Colon (tissue), 2 donors: ENCODE measurements at regions not wholly inside any gene's neighbourhood (a gene's known extent, or its start where the extent isn't known, plus 50 kb on each side); places are given as distances from the start of the nearest gene placed in this dataset.
"Not testable (repeated sequence)": the region's sequence is repeated elsewhere in the genome, so short reads cannot be mapped to it uniquely, and the experiment has no call there.

Experiments
- FAIRE-seq: peaks from 2 replicates; lab custom pipeline; 2012; peaks lifted over from hg19 to GRCh38; lab: Jason Lieb, UNC
- donor health status: control.
- donor health status: control.

- FAIRE-seq: no peak
These were observed 277.9 kb upstream of the MSX2 start for GRCh38 chr5:174446446-174446845.

- no peak for FAIRE-seq
These were observed 277.4 kb upstream of the MSX2 start for GRCh38 chr5:174446988-174447387.

GRCh38 chr5:174448041-174448440 is 276.3 kb upstream of the MSX2 start:
- FAIRE-seq: no peak

DNA sequence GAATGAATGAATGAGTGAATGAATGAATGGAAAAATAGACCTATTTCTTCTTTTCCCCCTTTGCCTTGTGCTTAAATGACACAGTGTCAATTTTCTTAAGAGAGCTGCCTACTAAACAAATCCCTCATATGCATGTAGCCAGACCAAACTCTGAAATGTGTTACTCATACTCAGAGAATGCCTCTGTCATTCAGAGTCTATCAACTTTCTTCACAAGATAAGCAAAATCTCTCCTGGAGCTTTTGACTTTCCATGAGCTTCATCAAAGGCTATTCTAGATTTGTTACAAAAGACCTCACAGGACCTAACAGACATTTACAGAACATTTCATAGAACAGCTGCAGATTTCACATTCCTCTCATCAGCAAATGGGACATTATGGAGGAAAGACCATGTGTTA is 275.7 kb upstream of the MSX2 start:
- no peak for FAIRE-seq

DNA sequence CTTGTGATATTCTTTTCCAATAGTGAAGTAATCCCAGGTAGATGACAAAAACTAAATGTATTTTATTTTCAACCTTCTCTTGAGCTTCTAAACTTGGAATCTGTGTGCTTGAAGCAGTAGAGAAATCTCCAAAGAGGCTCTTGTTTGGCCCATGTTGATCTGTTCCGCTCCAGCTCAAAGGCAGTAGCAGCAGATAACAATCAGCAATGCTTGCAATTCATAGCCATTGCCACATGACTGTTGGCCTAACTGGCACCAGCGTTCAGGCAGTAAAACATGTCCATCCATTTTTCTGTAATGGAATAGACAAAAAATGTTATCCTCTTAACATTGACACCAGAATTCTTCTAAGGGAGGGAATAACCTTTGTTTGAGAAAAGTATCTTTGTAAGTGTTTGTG is 270.7 kb upstream of the MSX2 start:
- FAIRE-seq: no peak

DNA sequence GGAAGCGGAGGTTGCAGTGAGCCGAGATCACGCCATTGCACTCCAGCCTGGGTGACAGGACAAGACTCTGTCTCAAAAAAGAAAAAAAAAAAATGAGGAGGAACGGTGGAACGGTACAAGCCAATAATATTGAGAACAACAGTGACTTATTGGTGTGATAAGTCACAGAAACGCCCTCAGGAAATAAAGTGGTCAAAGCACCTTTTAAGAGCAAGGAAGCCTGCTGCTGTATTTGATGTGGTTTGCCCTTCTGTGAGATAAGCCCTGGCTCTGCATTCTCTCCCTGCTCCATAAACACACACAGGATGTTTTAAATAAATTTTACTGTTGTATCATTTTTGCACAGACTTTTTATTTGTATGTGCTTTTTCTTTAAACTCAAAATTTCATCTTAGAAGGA is 269.9 kb upstream of the MSX2 start:
- FAIRE-seq: no peak

DNA sequence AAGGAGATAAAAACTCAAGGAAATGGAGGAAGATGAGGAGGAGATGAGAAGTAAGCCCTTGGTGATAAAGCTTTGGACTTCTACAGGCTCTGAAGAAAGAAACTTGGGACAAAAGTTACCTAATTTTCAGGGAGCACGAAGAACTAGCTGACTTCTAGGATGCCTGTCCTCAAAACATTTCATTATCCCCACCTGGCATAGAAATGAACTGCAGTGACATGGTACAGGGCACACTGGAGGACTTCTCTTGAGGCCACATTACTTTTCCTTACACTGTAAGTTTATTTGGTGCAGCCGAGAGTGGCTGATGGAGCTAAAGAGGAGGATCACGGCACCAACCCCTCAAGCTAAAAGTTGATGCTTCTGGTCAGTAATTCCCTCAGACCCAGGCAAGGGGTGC is 269.5 kb upstream of the MSX2 start:
- no peak for FAIRE-seq

DNA sequence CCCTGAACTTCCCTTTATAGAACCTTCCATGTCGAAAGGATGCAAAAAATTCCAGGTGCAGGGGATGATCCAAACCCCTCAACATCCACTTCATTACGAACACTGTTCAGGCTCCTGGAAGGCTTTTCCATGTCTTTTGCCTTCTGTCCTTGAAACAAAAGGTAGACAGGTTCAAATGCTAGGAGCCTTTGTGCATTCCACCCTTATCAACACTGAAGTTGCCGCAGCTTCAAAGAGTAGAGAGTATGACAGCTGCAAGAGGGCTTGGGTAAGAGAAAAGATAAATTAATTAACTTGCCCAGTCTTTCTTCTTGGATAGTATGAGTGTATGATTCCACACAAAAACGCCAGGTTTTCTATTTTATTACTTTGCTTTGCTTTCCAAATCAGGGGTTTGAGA is 269.1 kb upstream of the MSX2 start:
- FAIRE-seq: no peak

DNA sequence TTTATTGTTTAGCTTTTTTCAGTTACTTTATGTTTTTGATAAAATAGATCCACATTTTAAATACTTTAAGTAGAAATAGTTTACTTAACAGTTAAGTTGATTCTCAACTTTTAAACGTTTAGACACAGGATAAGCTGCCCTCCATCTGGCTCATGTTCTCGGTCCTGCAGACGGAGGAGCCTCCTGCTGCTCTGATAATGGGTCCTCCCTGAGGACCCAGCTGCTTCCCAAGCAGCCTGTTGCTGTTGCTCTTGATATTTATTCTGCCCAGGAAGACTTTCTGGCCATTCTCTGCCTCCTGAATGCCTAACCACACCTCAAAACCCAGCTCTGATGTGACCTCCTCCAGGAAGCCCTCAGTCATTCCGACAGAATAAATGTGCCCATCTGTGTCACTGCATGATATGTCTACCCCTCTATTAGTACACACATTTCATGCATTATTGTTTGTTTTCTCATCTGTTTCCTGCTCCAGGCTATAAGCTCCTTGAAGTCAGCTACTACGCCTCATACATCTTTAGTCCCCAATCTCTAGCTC is 267.2 kb upstream of the MSX2 start:
- no peak for FAIRE-seq

DNA sequence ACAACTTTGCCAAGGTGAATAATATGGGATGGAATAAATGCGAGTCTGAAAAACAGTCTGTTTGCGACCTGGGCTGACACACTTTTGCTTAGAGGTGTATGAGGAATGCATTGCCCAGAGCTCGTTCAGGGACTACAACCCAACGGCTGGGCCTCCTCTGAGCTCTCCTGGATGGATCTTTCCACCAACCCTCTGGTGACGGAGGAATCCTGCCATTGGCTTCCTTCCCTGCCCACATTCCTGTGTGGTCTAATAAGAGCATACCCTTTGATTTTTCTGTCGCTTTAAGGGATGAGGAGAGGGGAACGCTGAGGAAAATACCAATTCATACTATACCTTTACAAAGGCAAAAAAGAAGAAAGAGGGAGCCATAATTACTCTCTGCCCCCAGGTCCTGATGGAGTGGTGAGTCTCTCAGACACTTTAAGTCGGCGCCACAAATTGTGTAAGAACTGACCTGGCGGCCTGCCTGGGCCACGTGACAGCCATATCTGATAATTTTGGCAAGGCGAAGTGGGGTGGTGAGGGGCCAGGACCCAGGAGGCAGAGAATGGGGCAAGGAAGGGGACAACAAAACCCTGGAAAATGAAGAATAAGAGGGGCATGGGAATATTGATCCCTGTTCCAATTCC is 265.2 kb upstream of the MSX2 start:
- FAIRE-seq: no peak

GRCh38 chr5:174459832-174460448 is 264.4 kb upstream of the MSX2 start:
- no peak for FAIRE-seq

- FAIRE-seq: no peak
These were observed 262.3 kb upstream of the MSX2 start for GRCh38 chr5:174462129-174462528.

DNA sequence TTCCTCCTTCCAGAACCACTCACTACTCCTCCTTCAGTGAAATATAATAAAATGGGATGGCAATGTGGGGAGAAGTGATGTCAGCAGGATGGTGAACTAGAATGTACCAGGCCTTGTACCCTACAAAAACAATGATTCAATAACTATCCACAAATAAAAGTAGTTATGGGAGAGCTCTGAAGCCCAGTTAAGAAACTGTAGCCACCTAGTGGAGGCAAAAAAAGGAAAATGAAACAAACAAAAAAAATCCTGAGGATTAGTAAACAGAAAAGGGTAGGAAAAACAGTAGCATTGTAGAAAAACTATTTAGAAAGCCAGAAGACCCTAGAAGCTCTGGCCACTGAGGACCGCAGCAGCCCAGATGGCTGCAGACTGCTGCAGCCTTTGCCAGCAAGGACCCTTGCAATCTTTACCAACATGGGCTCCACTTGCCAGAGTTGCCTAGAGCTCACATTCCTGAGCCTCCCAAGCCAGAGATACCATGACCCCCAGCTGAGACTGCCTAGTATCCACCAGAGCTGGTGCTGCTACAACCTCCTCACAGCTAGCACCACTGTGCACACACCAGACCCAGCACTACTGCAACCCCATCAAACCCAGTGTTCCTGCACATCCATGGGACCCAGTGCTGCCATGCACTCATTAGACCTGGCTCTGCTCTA is 259.7 kb upstream of the MSX2 start:
- FAIRE-seq: no peak

DNA sequence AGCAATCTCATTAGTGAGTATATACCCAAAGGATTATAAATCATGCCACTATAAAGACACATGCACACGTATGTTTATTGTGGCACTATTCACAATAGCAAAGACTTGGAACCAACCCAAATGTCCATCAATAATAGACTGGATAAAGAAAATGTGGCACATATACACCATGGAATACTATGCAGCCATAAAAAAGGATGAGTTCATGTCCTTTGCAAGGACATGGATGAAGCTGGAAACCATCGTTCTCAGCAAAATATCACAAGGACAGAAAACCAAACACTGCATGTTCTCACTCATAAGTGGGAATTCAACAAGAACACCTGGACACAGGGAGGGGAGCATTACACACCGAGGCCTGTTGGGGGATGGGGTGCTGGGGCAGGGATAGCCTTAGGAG is 252.9 kb upstream of the MSX2 start:
- FAIRE-seq: not testable (repeated sequence)

- FAIRE-seq: no peak
These were observed 251.4 kb upstream of the MSX2 start for GRCh38 chr5:174472956-174473355.

DNA sequence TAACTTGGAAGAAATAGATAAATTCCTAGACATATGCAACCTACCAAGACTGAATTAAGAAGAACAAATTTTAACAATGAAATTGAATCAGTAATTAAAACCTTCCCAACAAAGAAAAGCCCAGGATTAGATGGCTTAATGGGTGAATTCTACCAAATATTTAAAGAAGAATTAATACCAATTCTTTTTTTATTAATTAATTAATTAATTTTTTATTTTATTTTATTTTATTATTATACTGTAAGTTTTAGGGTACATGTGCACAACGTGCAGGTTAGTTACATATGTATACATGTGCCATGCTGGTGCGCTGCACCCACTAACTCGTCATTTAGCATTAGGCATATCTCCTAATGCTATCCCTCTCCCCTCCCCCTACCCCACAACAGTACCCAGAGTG is 248.4 kb upstream of the MSX2 start:
- FAIRE-seq: peak; percentile 55

GRCh38 chr5:174479325-174479724 is 245.1 kb upstream of the MSX2 start:
- FAIRE-seq: peak; percentile 45

GRCh38 chr5:174481737-174482136 is 242.6 kb upstream of the MSX2 start:
- FAIRE-seq: no peak

- FAIRE-seq: no peak
These were observed 241.8 kb upstream of the MSX2 start for GRCh38 chr5:174482607-174483024.

GRCh38 chr5:174483411-174483810 is 241.0 kb upstream of the MSX2 start:
- no peak for FAIRE-seq

- FAIRE-seq: no peak
These were observed 235.2 kb upstream of the MSX2 start for GRCh38 chr5:174489215-174489614.

GRCh38 chr5:174489920-174490597 is 234.3 kb upstream of the MSX2 start:
- no peak for FAIRE-seq

- FAIRE-seq: no peak
These were observed 233.7 kb upstream of the MSX2 start for GRCh38 chr5:174490728-174491127.
